ENCODE measurements at regions not wholly inside any gene's neighbourhood (a gene's known extent, or its start where the extent isn't known, plus 50 kb on each side); places are given as distances from the start of the nearest gene placed in this dataset.
"Not testable (repeated sequence)": the region's sequence is repeated elsewhere in the genome, so short reads cannot be mapped to it uniquely, and the experiment has no call there.

DNA sequence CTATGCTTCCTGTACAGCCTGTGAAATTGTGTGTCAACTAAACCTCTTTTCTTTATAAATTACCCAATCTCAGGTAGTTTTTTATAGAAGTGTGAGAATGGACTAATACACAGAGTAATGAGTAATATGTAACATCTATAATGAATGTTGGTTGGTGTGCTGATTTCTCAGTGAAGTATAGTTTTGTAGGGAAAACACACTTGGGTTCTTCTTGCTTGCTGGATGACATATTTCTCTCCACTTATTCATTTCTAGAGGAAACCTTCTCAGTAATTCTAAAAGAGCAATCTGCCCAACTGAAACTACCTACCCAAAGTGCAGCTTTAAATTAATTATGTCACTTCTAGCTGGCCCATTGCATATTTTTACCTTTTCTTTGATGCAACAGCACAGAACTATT, 81.1 kb upstream of the RORB start:
- no peaks in the 10 kb centered on the region for H3K36me3 ChIP-seq
- in situ Hi-C loops (cut with MboI; ENCODE audit: low sequenced_read_pairs in 4 of 4) = no loop called here
- no peaks in the 10 kb centered on the region for H3K9me3 ChIP-seq
- DNase-seq (no peak), ATAC-seq (no peak)
- H3K4me3 ChIP-seq = no peak overlapping the region
- no peak overlapping the region for H3K27ac ChIP-seq
- no peaks in the 10 kb centered on the region for H3K4me1 ChIP-seq
- intact Hi-C loops (cut with DNase I; ENCODE audit: low total_unique reads) = no loop called here
- TF ChIP-seq POLR2A (IDR thresholded peaks at IDR 0.05) = no peak
- TF ChIP-seq, protein P1, sequence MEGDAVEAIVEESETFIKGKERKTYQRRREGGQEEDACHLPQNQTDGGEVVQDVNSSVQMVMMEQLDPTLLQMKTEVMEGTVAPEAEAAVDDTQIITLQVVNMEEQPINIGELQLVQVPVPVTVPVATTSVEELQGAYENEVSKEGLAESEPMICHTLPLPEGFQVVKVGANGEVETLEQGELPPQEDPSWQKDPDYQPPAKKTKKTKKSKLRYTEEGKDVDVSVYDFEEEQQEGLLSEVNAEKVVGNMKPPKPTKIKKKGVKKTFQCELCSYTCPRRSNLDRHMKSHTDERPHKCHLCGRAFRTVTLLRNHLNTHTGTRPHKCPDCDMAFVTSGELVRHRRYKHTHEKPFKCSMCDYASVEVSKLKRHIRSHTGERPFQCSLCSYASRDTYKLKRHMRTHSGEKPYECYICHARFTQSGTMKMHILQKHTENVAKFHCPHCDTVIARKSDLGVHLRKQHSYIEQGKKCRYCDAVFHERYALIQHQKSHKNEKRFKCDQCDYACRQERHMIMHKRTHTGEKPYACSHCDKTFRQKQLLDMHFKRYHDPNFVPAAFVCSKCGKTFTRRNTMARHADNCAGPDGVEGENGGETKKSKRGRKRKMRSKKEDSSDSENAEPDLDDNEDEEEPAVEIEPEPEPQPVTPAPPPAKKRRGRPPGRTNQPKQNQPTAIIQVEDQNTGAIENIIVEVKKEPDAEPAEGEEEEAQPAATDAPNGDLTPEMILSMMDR (IDR thresholded peaks at IDR 0.05 in 4 of 5, conservative IDR thresholded peaks at IDR 0.05 in 1 of 5) = no peak
- H3K27me3 ChIP-seq = no peaks in the 10 kb centered on the region

DNA sequence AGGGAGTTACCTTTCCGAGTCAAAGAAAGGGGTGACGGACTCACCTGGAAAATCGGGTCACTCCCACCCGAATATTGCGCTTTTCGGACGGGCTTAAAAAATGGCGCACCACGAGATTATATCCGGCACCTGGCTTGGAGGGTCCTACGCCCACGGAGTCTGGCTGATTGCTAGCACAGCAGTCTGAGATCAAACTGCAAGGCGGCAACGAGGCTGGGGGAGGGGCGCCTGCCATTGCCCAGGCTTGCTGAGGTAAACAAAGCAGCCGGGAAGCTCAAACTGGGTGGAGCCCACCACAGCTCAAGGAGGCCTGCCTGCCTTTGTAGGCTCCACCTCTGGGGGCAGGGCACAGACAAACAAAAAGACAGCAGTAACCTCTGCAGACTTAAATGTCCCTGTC, 72.6 kb upstream of the RORB start:
- intact Hi-C loops (cut with DNase I; ENCODE audit: low total_unique reads); ATAC-seq; H3K9me3 ChIP-seq; H3K4me1 ChIP-seq; H3K36me3 ChIP-seq; H3K27me3 ChIP-seq; in situ Hi-C loops (cut with MboI; ENCODE audit: low sequenced_read_pairs in 4 of 4); DNase-seq; H3K27ac ChIP-seq; H3K4me3 ChIP-seq: not testable (repeated sequence)

DNA sequence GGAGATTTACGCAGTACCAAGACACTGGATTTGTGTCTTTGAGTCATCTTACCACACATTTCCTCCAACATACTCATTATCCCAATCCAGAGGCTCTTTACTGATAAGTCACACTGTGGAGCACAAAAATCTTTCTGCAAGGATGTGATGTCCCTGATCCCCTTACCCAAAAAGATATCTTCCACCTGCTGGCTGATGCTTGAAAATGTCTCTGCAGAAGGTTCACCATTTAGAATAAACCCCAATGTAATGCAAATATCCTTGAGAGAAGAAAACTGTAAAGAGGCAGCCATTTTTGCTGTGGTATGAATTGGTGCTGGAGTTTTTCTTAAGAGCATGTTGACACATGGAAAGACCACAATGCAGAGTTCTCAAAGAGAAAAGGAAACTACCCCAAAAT, 65.7 kb upstream of the RORB start:
- TF ChIP-seq, protein P1 (IDR thresholded peaks at IDR 0.05 in 4 of 5, conservative IDR thresholded peaks at IDR 0.05 in 1 of 5) = no peak
- no peak for TF ChIP-seq POLR2A (IDR thresholded peaks at IDR 0.05)
- DNase-seq (no peak), ATAC-seq (no peak)
- intact Hi-C loops (cut with DNase I; ENCODE audit: low total_unique reads) (no loop called here), in situ Hi-C loops (cut with MboI; ENCODE audit: low sequenced_read_pairs in 4 of 4) (no loop called here)
- Histone ChIP-seq H3K4me3 (no peak overlapping the region), H3K36me3 (no peaks in the 10 kb centered on the region), H3K9me3 (no peaks in the 10 kb centered on the region), H3K27me3 (no peaks in the 10 kb centered on the region), H3K4me1 (no peaks in the 10 kb centered on the region), H3K27ac (no peak overlapping the region)

DNA sequence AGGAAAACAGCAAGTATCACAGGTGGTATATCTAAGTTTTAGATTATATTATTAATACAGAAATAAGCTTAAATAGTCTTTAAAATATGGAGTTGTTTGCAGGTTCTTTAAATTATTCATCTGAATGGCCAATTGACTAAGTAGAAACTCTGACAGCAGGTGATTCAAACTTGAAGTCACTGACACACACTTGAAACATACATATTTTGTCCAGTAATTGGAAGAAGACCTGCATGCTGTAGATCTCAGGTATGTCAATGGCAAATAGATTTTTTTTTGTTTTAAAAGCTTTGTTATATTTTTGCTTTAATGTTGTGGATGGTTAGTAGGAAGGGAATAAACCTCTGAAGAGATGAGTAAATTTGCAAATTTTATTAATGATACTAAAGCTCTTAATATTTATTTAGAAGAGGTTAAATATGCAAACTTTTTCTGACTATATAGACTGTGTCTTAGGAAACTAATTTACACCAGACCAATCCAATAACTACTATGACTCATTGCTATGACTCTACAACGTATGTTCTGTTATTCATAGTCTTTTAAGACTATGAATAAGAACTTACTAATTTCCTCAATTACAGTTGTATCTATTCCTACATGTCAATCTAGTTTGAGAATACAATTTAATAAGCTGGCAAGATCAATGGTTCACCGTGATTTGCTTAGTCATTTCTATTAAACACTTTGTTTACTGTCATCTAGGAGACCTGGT, 53.9 kb upstream of the RORB start:
- intact Hi-C loops (cut with DNase I; ENCODE audit: low total_unique reads) = no loop called here
- ATAC-seq = no peak

DNA sequence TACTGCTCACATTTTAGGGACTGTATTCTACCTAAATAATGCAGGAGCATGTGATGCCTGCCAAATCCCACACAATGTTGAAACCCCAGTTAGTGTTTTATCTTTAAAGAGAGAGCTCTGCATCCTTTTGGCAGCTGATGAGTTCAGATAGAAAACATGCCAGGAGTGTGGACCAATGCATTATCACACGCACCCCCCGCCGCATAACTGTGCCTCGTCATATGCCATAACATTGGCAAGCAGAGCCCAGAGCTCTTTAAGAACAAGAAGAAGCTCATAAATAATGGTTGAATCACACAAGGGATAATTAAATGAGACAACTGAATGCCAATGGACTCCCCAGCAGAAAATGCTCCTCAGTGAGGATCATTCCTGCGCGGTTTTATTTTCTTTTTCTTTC, 52.8 kb upstream of the RORB start:
- no peak overlapping the region for H3K4me3 ChIP-seq
- in situ Hi-C loops (cut with MboI; ENCODE audit: low sequenced_read_pairs in 4 of 4) = no loop called here
- no peaks in the 10 kb centered on the region for H3K4me1 ChIP-seq
- TF ChIP-seq, protein P1 (IDR thresholded peaks at IDR 0.05 in 4 of 5, conservative IDR thresholded peaks at IDR 0.05 in 1 of 5) = no peak
- no peak for TF ChIP-seq POLR2A (IDR thresholded peaks at IDR 0.05)
- no peaks in the 10 kb centered on the region for H3K9me3 ChIP-seq
- no peak for DNase-seq
- no peak for ATAC-seq
- intact Hi-C loops (cut with DNase I; ENCODE audit: low total_unique reads) = no loop called here
- no peak overlapping the region for H3K27ac ChIP-seq
- no peaks in the 10 kb centered on the region for H3K27me3 ChIP-seq
- H3K36me3 ChIP-seq = no peaks in the 10 kb centered on the region

More for the DNA sequence above, 53.9 kb upstream of the RORB start:
- no peaks in the 10 kb centered on the region for H3K27me3 ChIP-seq
- no peak overlapping the region for H3K4me3 ChIP-seq
- no peaks in the 10 kb centered on the region for H3K36me3 ChIP-seq
- H3K9me3 ChIP-seq = no peaks in the 10 kb centered on the region
- TF ChIP-seq POLR2A (IDR thresholded peaks at IDR 0.05) = no peak
- TF ChIP-seq, protein P1 (IDR thresholded peaks at IDR 0.05 in 4 of 5, conservative IDR thresholded peaks at IDR 0.05 in 1 of 5) = no peak
- no peak overlapping the region for H3K27ac ChIP-seq
- in situ Hi-C loops (cut with MboI; ENCODE audit: low sequenced_read_pairs in 4 of 4) = no loop called here
- no peaks in the 10 kb centered on the region for H3K4me1 ChIP-seq
- no peak for DNase-seq

Data from gastrocnemius medialis (tissue), 4 donors.